Subcutaneous abdominal adipose tissue (tissue), 5 donors: ENCODE measurements at regions not wholly inside any gene's neighbourhood (a gene's known extent, or its start where the extent isn't known, plus 50 kb on each side); places are given as distances from the start of the nearest gene placed in this dataset.

Experiments used
- H3K27ac ChIP-seq: one replicate; pipeline ENCODE4 v1.7.0; 2013; ENCODE audit warnings: low read depth, mild to moderate bottlenecking, inconsistent platforms, low read length, moderate library complexity
- H3K27me3 ChIP-seq, 5 donors: one replicate each; pipeline ENCODE4 v1.7.0; 2013; ENCODE audit warnings: low read length in 5 of 5, inconsistent platforms in 1 of 5; ENCODE audit not compliant: control insufficient read depth in 5 of 5, insufficient read depth in 4 of 5
- H3K36me3 ChIP-seq, 5 donors: one replicate each; pipeline ENCODE4 v1.7.0; 2013; ENCODE audit warnings: low read length in 5 of 5; ENCODE audit not compliant: control insufficient read depth in 5 of 5, insufficient read depth in 5 of 5
- H3K4me1 ChIP-seq, 5 donors: one replicate each; pipeline ENCODE4 v1.7.0; 2013; ENCODE audit warnings: low read length in 5 of 5, mild to moderate bottlenecking in 3 of 5, moderate library complexity in 1 of 5; ENCODE audit not compliant: control insufficient read depth in 5 of 5, insufficient read depth in 5 of 5
- H3K4me3 ChIP-seq, 5 donors: one replicate each; pipeline ENCODE4 v1.7.0; 2013; ENCODE audit warnings: low read length in 5 of 5, low read depth in 1 of 5
- H3K9ac ChIP-seq, 5 donors: one replicate each; pipeline ENCODE4 v1.7.0; 2013; ENCODE audit warnings: low read length in 5 of 5, mild to moderate bottlenecking in 4 of 5, moderate library complexity in 3 of 5
- H3K9me3 ChIP-seq, 5 donors: one replicate each; pipeline ENCODE4 v1.7.0; 2013; ENCODE audit warnings: low read length in 5 of 5; ENCODE audit not compliant: control insufficient read depth in 5 of 5
- donor health status: healthy.
- donor health status: healthy.
- donor health status: healthy.
- donor health status: healthy.
- donor health status: healthy.

DNA sequence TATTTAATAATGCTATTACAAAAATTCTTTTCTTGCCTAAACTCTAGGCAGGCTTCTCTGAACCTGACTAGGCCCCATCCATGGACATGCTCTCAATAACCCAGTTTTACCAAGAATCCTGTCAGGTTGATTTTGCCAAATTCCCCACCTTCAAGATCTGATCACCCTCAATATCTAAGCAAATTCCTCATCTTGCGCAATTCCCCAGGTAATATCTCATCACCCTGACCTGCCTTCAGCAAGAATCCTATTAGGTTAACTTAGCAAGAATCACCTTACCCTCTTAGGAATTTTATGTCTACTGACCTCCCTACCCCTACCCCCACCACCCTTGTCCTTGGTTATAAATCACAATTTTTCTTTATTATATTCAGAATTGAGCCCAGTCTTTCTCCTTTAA, 579.1 kb downstream of the C4orf33 start:
- H3K27ac ChIP-seq = no peak overlapping the region
- H3K4me3 ChIP-seq = no peak overlapping the region
- H3K9me3 ChIP-seq = no peaks in the 10 kb centered on the region
- no peaks in the 10 kb centered on the region for H3K27me3 ChIP-seq
- H3K4me1 ChIP-seq = no peaks in the 10 kb centered on the region
- H3K9ac ChIP-seq = no peak overlapping the region
- no peaks in the 10 kb centered on the region for H3K36me3 ChIP-seq

DNA sequence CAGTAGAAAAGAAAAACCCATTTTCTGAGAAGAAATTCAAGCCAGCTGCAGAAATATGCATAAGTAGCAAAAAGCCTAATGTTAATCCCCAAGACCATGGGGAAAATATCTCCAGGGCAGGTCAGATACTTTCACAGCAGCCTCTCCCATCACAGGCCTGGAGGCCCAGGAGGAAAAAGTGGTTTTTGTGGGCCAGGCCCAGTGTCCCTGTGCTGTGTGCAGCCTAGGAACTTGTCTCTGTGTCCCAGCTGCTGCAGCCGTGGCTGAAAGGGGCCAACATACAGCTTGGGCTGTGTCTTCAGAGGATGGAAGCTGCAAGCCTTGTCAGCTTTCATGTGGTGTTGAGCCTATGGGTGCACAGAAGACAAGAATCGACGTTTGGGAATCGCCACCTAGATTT, 581.0 kb downstream of the C4orf33 start:
- Histone ChIP-seq H3K9ac (no peak overlapping the region), H3K4me3 (no peak overlapping the region), H3K36me3 (no peaks in the 10 kb centered on the region), H3K27ac (no peak overlapping the region), H3K27me3 (no peaks in the 10 kb centered on the region), H3K4me1 (no peaks in the 10 kb centered on the region), H3K9me3 (no peaks in the 10 kb centered on the region)

GRCh38 chr4:129682586-129682985, 586.6 kb downstream of the C4orf33 start:
- H3K27ac ChIP-seq = no peak overlapping the region
- H3K27me3 ChIP-seq = no peaks in the 10 kb centered on the region
- H3K4me1 ChIP-seq = no peaks in the 10 kb centered on the region
- H3K9me3 ChIP-seq = no peaks in the 10 kb centered on the region
- no peak overlapping the region for H3K4me3 ChIP-seq
- H3K9ac ChIP-seq = no peak overlapping the region
- H3K36me3 ChIP-seq = no peaks in the 10 kb centered on the region

DNA sequence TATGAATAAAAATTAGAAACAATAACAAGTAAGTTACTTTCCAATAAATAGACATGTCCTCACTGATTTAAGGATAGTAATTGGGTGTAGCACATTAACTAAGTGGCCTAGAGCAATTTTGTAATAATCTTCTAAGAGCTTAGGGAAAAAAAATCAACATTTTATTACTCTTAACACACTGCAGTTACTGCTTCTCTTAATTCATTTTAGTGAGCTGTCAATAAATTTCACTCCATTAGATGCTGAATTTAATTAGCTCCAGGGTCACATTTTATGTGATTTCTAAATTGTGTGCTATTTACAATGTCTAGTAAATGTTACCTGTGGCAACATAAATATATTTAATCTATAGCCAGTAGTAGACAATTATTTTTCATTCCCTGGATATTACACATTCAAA, 612.0 kb downstream of the C4orf33 start:
- H3K4me3 ChIP-seq = no peak overlapping the region
- H3K9ac ChIP-seq = no peak overlapping the region
- H3K4me1 ChIP-seq = no peaks in the 10 kb centered on the region
- no peaks in the 10 kb centered on the region for H3K27me3 ChIP-seq
- peaks cover 0 to 3% (median 0%) of the 10 kb centered on the region in 5 donors for H3K9me3 ChIP-seq
- no peaks in the 10 kb centered on the region for H3K36me3 ChIP-seq
- H3K27ac ChIP-seq = no peak overlapping the region

- no peaks in the 10 kb centered on the region for H3K27me3 ChIP-seq
- H3K36me3 ChIP-seq = no peaks in the 10 kb centered on the region
- no peak overlapping the region for H3K27ac ChIP-seq
- H3K4me1 ChIP-seq = no peaks in the 10 kb centered on the region
- H3K9me3 ChIP-seq = peaks cover 0 to 3% (median 0%) of the 10 kb centered on the region in 5 donors
- no peak overlapping the region for H3K9ac ChIP-seq
- H3K4me3 ChIP-seq = no peak overlapping the region
Observed at GRCh38 chr4:129708784-129709183, 612.8 kb downstream of the C4orf33 start.

DNA sequence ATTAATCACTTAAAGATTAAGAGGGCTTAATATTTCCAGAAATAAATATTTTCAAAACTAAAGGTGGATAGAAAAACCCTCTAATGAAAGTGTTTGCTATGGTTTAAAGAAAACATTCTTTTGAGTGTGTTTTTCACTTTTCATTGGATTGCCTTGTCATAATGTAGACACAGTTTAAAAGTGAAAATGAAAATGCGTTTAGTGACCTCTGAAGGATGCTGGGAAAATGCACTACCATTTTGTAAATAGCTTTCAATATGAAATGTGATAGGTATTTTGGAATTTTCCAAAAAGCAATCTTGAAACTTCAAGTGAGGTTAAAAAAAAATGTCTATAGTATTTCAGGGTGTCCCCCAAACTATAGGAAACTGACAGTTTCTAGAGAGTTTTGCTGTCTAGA, 642.2 kb downstream of the C4orf33 start:
- Histone ChIP-seq H3K4me1 (no peaks in the 10 kb centered on the region), H3K27ac (no peak overlapping the region), H3K4me3 (no peak overlapping the region), H3K36me3 (no peaks in the 10 kb centered on the region), H3K9ac (no peak overlapping the region), H3K27me3 (no peaks in the 10 kb centered on the region), H3K9me3 (peaks cover 0 to 2% (median 0%) of the 10 kb centered on the region in 5 donors)

DNA sequence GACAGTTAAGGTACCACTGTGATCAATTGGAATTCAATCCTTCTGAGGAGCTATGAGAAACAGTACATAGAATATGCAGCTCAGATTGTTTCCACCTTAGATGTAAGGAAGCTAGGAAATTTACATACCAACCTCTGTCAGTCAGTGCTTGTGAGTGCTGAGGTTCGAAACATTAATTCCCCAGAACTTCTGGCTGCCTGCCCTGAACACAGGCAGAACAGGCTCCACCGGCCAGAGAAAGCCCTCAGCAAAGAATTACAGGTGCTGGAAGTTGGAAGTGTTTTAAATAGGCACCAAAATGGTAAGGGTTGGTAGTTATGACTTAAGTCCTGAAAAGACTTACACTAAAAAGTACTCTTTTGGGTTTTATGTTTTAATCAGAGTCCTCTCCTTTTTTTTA, 651.8 kb downstream of the C4orf33 start:
- Histone ChIP-seq H3K4me1 (no peaks in the 10 kb centered on the region), H3K27ac (no peak overlapping the region), H3K9me3 (no peaks in the 10 kb centered on the region), H3K36me3 (no peaks in the 10 kb centered on the region), H3K27me3 (no peaks in the 10 kb centered on the region), H3K4me3 (no peak overlapping the region), H3K9ac (no peak overlapping the region)

- H3K9ac ChIP-seq = no peak overlapping the region
- no peaks in the 10 kb centered on the region for H3K9me3 ChIP-seq
- H3K36me3 ChIP-seq = no peaks in the 10 kb centered on the region
- H3K27ac ChIP-seq = no peak overlapping the region
- H3K4me3 ChIP-seq = no peak overlapping the region
- H3K27me3 ChIP-seq = no peaks in the 10 kb centered on the region
- H3K4me1 ChIP-seq = no peaks in the 10 kb centered on the region
Observed at GRCh38 chr4:129748991-129749390, 653.0 kb downstream of the C4orf33 start.

DNA sequence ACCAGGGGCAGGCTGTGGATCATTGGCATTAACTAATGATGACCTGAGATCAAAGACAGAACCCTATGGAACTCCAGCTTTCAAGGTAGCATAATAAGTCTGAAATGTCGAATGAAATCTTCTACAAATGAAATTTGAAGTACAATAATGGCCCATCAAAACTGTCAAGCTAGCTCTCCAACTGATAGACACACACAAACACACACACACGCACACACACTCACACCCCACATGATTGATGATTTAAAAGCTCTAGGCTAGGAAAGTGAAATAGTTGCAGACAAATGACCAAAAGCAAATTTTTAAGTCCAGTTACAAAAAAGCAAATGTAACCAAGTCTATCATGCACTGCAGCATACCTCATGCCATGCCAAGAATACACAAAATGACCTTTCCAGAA, 655.7 kb downstream of the C4orf33 start:
- Histone ChIP-seq H3K4me1 (no peaks in the 10 kb centered on the region), H3K4me3 (no peak overlapping the region), H3K9me3 (no peaks in the 10 kb centered on the region), H3K36me3 (no peaks in the 10 kb centered on the region), H3K27ac (no peak overlapping the region), H3K27me3 (peaks cover 0 to 4% (median 0%) of the 10 kb centered on the region in 5 donors), H3K9ac (no peak overlapping the region)

DNA sequence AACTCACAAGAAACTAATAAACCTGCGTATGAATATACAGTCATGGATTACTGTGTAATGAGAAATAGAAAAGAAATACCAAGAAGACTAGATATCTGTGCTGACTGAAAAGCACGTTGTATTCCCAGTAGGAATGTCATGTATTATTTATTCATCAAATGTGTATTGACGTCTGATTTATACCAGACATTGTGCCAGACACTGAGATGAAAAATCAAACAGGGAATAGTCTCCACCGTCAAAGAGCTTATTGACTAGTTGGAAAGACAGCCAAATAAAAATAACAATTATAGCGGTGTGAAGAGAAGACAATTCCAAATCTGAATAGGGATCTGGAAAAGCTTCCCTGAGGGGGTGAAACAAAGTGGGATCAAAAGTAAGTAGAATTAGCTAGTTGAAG, 687.6 kb downstream of the C4orf33 start:
- no peaks in the 10 kb centered on the region for H3K27me3 ChIP-seq
- no peak overlapping the region for H3K27ac ChIP-seq
- no peaks in the 10 kb centered on the region for H3K4me1 ChIP-seq
- no peaks in the 10 kb centered on the region for H3K9me3 ChIP-seq
- no peak overlapping the region for H3K4me3 ChIP-seq
- H3K9ac ChIP-seq = no peak overlapping the region
- H3K36me3 ChIP-seq = no peaks in the 10 kb centered on the region

GRCh38 chr4:129788486-129788885, 692.5 kb downstream of the C4orf33 start:
- Histone ChIP-seq H3K4me3 (no peak overlapping the region), H3K4me1 (no peaks in the 10 kb centered on the region), H3K27me3 (no peaks in the 10 kb centered on the region), H3K9me3 (peaks cover 0 to 6% (median 0%) of the 10 kb centered on the region in 5 donors), H3K36me3 (no peaks in the 10 kb centered on the region), H3K27ac (no peak overlapping the region), H3K9ac (no peak overlapping the region)
